ENCODE measurements at regions not wholly inside any gene's neighbourhood (a gene's known extent, or its start where the extent isn't known, plus 50 kb on each side); places are given as distances from the start of the nearest gene placed in this dataset.

DNA sequence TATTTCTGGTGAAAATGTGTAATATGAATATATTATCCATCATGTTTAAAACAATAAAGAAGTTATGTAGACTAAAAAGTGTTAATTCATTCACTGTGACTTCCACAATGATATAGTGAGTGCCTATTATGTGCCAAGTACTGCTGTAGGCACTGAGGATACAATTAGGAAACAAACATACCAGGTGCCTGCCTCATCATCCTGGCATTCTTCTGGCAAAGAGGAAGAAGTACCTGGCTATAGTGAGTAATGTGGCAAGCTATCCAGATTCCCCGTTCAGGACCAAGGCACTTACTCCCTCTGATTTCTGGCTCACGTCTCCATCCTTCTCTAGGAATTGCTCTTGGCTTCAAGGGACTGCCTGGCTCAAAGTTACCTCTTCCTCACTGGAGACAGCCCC, 77.5 kb upstream of the CLMP start:
- Histone ChIP-seq H3K4me3 (ENCODE audit: low read length in 3 of 3) (no peak overlapping the region), H3K27me3 (ENCODE audit: control insufficient read depth, insufficient read depth, low read length) (no peaks in the 10 kb centered on the region), H3K36me3 (ENCODE audit: control insufficient read depth in 2 of 3, insufficient read depth in 3 of 3, low read length in 3 of 3) (no peaks in the 10 kb centered on the region), H3K9ac (ENCODE audit: low read length in 3 of 3) (no peak overlapping the region), H3K27ac (ENCODE audit: low read depth in 2 of 2, low read length in 2 of 2) (no peak overlapping the region), H3K4me1 (ENCODE audit: control insufficient read depth in 2 of 3, insufficient read depth in 2 of 3, low read depth in 1 of 3, low read length in 3 of 3) (no peaks in the 10 kb centered on the region), H3K9me3 (ENCODE audit: control insufficient read depth in 2 of 3, insufficient read depth in 1 of 3, low read length in 3 of 3) (no peaks in the 10 kb centered on the region)
- TF ChIP-seq, protein P1, sequence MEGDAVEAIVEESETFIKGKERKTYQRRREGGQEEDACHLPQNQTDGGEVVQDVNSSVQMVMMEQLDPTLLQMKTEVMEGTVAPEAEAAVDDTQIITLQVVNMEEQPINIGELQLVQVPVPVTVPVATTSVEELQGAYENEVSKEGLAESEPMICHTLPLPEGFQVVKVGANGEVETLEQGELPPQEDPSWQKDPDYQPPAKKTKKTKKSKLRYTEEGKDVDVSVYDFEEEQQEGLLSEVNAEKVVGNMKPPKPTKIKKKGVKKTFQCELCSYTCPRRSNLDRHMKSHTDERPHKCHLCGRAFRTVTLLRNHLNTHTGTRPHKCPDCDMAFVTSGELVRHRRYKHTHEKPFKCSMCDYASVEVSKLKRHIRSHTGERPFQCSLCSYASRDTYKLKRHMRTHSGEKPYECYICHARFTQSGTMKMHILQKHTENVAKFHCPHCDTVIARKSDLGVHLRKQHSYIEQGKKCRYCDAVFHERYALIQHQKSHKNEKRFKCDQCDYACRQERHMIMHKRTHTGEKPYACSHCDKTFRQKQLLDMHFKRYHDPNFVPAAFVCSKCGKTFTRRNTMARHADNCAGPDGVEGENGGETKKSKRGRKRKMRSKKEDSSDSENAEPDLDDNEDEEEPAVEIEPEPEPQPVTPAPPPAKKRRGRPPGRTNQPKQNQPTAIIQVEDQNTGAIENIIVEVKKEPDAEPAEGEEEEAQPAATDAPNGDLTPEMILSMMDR (IDR thresholded peaks at IDR 0.05; ENCODE audit: borderline replicate concordance, extremely low read depth, insufficient read depth): no peak
- intact Hi-C loops (cut with DNase I): no loop called here
- FAIRE-seq (no peak), DNase-seq (no peak)

DNA sequence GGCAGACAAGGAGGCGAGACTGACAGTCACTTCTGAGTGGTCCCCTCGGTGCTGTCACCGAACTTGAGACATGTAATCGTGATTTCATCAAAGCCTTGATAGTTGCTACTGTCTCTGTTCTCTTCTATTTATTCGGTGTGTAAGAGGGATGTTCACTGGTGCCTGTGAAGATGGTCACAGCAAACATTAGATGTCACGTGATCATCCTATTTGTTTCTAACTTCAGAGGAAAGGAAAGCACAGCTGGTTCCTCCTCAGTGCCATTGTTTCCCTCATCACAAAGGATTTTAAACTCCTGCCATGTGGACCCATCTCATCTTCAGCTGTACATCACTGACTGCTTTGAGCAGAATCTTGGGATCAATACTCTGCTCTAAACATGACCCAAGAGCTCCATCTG, 73.1 kb upstream of the CLMP start:
- Histone ChIP-seq H3K9ac (ENCODE audit: low read length in 3 of 3) (no peak overlapping the region), H3K4me3 (ENCODE audit: low read length in 3 of 3) (no peak overlapping the region), H3K27ac (ENCODE audit: low read depth in 2 of 2, low read length in 2 of 2) (no peak overlapping the region), H3K9me3 (ENCODE audit: control insufficient read depth in 2 of 3, insufficient read depth in 1 of 3, low read length in 3 of 3) (no peaks in the 10 kb centered on the region), H3K36me3 (ENCODE audit: control insufficient read depth in 2 of 3, insufficient read depth in 3 of 3, low read length in 3 of 3) (no peaks in the 10 kb centered on the region), H3K27me3 (ENCODE audit: control insufficient read depth, insufficient read depth, low read length) (no peaks in the 10 kb centered on the region), H3K4me1 (ENCODE audit: control insufficient read depth in 2 of 3, insufficient read depth in 2 of 3, low read depth in 1 of 3, low read length in 3 of 3) (no peaks in the 10 kb centered on the region)
- TF ChIP-seq, protein P1 (IDR thresholded peaks at IDR 0.05; ENCODE audit: borderline replicate concordance, extremely low read depth, insufficient read depth): no peak
- DNase-seq (no peak), FAIRE-seq (no peak)
- intact Hi-C loops (cut with DNase I): no loop called here

DNA sequence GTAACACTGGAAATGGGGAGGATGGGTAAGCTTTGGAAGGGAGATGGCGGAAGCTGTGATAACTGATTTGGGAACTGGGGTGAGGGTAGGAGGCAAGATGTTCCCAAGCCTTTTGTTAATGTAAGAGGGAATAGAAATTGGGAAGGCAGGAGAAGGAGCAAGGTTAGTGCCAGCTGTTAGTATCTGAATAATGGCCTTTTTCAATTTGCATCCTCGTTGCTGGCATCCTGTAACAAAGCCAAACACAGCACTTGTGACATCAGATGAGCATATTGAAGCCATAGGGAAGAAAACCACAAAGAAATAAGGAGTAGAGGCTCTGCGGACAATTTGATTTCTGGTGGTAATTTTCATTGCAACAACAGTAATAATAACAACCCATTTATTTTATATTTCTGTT, 70.9 kb upstream of the CLMP start:
- Histone ChIP-seq H3K27ac (ENCODE audit: low read depth in 2 of 2, low read length in 2 of 2) (no peak overlapping the region), H3K9me3 (ENCODE audit: control insufficient read depth in 2 of 3, insufficient read depth in 1 of 3, low read length in 3 of 3) (no peaks in the 10 kb centered on the region), H3K36me3 (ENCODE audit: control insufficient read depth in 2 of 3, insufficient read depth in 3 of 3, low read length in 3 of 3) (no peaks in the 10 kb centered on the region), H3K9ac (ENCODE audit: low read length in 3 of 3) (no peak overlapping the region), H3K4me1 (ENCODE audit: control insufficient read depth in 2 of 3, insufficient read depth in 2 of 3, low read depth in 1 of 3, low read length in 3 of 3) (no peaks in the 10 kb centered on the region), H3K27me3 (ENCODE audit: control insufficient read depth, insufficient read depth, low read length) (no peaks in the 10 kb centered on the region), H3K4me3 (ENCODE audit: low read length in 3 of 3) (no peak overlapping the region)
- intact Hi-C loops (cut with DNase I): no loop called here
- TF ChIP-seq, protein P1 (IDR thresholded peaks at IDR 0.05; ENCODE audit: borderline replicate concordance, extremely low read depth, insufficient read depth): no peak
- DNase-seq (no peak), FAIRE-seq (no peak)

DNA sequence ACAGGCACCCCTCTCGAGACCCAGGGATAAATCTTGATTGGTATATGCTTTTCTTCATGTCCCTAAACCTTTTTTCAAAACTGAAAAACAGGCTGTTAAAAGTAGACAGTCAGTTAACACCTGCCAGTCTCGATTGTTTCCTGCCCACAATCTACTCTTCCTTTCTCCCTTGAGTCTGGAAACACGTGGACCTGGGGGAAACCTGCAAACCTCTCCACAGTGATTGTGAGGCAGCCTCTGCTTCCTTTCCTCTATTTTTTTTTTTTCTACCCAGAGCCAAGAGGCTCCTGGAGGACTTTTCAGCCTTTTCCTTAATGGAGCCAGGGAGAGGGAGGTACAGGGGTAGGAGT, 69.4 kb upstream of the CLMP start:
- H3K27ac ChIP-seq (ENCODE audit: low read depth in 2 of 2, low read length in 2 of 2): no peak overlapping the region

More for the DNA sequence above, 69.4 kb upstream of the CLMP start:
- Histone ChIP-seq H3K9ac (ENCODE audit: low read length in 3 of 3) (no peak overlapping the region), H3K4me3 (ENCODE audit: low read length in 3 of 3) (no peak overlapping the region), H3K36me3 (ENCODE audit: control insufficient read depth in 2 of 3, insufficient read depth in 3 of 3, low read length in 3 of 3) (no peaks in the 10 kb centered on the region), H3K27me3 (ENCODE audit: control insufficient read depth, insufficient read depth, low read length) (no peaks in the 10 kb centered on the region), H3K9me3 (ENCODE audit: control insufficient read depth in 2 of 3, insufficient read depth in 1 of 3, low read length in 3 of 3) (no peaks in the 10 kb centered on the region), H3K4me1 (ENCODE audit: control insufficient read depth in 2 of 3, insufficient read depth in 2 of 3, low read depth in 1 of 3, low read length in 3 of 3) (no peaks in the 10 kb centered on the region)
- FAIRE-seq (no peak), DNase-seq (no peak)
- intact Hi-C loops (cut with DNase I): no loop called here
- TF ChIP-seq, protein P1 (IDR thresholded peaks at IDR 0.05; ENCODE audit: borderline replicate concordance, extremely low read depth, insufficient read depth): no peak
